HUES64 (cell line): ENCODE measurements at regions not wholly inside any gene's neighbourhood (a gene's known extent, or its start where the extent isn't known, plus 50 kb on each side); places are given as distances from the start of the nearest gene placed in this dataset.

Experiments
- H3K27ac ChIP-seq: 2 replicates; pipeline ENCODE4 v1.7.0; 2013; ENCODE audit warnings: low read depth, low read length, inconsistent platforms
- H3K27me3 ChIP-seq: 2 replicates; pipeline ENCODE4 v1.6.1; 2013; ENCODE audit warnings: mild to moderate bottlenecking, low read length; ENCODE audit not compliant: insufficient read depth
- H3K36me3 ChIP-seq: 2 replicates; pipeline ENCODE4 v1.6.1; 2013; ENCODE audit warnings: mild to moderate bottlenecking, low read length; ENCODE audit not compliant: insufficient read depth
- H3K4me1 ChIP-seq: 2 replicates; pipeline ENCODE4 v1.6.1; 2013; ENCODE audit warnings: mild to moderate bottlenecking, low read length, moderate library complexity; ENCODE audit not compliant: insufficient read depth
- H3K4me3 ChIP-seq: 2 replicates; pipeline ENCODE4 v1.5.1; 2013; ENCODE audit warnings: mild to moderate bottlenecking, low read length, moderate library complexity
- H3K9ac ChIP-seq: 2 replicates; pipeline ENCODE4 v1.6.1; 2013; ENCODE audit warnings: mild to moderate bottlenecking, low read depth, low read length
- H3K9me3 ChIP-seq: 2 replicates; pipeline ENCODE4 v1.6.1; 2013; ENCODE audit warnings: low read depth, low read length; ENCODE audit not compliant: insufficient read depth
- WGBS: fragments of 150-250, 120-280 bp; methylation state at CpG from one replicate; pipeline ENCODE4 v1.1.7; 2013; ENCODE audit warnings: missing lambda C conversion rate; 5-methylcytosine and 5-hydroxymethylcytosine counted together

DNA sequence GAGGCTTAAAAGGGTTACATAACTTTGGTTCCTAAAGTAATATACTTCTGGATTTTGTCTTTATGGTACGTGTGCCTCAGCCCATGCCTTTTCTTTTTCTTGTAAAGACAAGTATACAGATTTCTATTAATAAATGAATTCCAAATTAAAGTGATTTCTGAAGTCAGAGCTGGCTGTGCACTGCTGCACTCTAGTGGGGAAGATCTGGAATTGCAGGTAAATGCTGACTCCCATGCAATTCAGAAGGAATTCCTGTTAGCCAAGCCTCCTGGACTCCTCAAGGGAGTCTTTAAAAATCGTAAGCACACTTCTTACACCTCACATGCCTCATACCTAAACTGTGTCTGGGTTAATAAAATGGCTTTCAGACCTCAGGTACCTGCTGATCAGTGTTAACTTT lies 118.4 kb upstream of the SLC7A1 start:
- H3K36me3 ChIP-seq = no peaks in the 10 kb centered on the region
- WGBS = 47% methylated on average over 1 of the region's 2 CpGs
- peaks cover 7% of the 10 kb centered on the region; the same call in 1 of the 2 replicates for H3K4me1 ChIP-seq
- H3K27me3 ChIP-seq = no peaks in the 10 kb centered on the region
- no peak overlapping the region for H3K4me3 ChIP-seq
- H3K9me3 ChIP-seq = peaks cover 5% of the 10 kb centered on the region; the same call in 1 of the 2 replicates
- H3K27ac ChIP-seq = no peak overlapping the region
- H3K9ac ChIP-seq = no peak overlapping the region

DNA sequence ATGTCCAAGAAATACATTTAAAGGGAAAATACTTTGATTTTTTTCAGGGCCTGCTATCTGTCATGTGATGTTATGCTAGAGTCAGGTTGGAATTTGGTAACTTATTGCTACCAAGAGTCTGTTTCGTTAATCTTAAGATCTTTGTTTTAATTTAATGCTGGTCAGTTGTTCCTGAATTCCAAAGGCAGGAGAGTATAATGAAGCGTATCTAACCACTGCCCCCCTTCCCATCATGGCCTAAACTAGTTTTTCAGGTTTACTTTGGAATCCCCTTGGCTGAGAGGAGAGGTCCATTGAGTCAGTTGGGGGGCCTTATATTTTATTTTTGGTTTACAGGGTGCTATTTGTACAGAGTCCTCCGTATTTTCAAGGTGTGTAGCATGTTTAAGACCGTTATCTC lies 116.3 kb upstream of the SLC7A1 start:
- Histone ChIP-seq H3K4me1 (peaks cover 7% of the 10 kb centered on the region; the same call in 1 of the 2 replicates), H3K36me3 (no peaks in the 10 kb centered on the region), H3K4me3 (no peak overlapping the region), H3K9me3 (peaks cover 5% of the 10 kb centered on the region; the same call in 1 of the 2 replicates), H3K27ac (no peak overlapping the region), H3K27me3 (no peaks in the 10 kb centered on the region), H3K9ac (no peak overlapping the region)
- WGBS = 92% methylated on average over 4 of the region's 4 CpGs

DNA sequence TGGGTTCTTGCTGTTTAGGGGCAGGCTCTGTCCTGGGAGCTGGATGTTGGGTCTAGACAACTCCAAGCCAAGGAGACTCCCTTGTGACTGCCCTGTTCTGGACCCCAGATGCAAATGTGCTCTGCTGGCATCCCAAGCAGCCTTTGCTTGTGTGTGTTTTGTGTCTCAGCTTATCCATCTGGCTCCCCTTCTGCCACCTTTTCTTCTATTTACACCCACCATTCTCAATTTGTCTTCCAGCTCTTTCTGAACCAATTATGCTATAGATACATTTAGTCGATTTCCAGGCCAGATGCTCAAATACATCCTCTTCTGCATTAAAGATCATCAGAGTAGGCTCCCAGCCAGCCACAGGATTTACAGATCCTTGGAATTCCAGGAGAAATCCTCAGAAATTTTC lies 115.0 kb upstream of the SLC7A1 start:
- no peak overlapping the region for H3K4me3 ChIP-seq
- H3K9me3 ChIP-seq = peaks cover 5% of the 10 kb centered on the region; the same call in 1 of the 2 replicates
- no peak overlapping the region for H3K27ac ChIP-seq
- 91% methylated on average over 1 of the region's 1 CpG for WGBS
- no peaks in the 10 kb centered on the region for H3K36me3 ChIP-seq
- H3K27me3 ChIP-seq = no peaks in the 10 kb centered on the region
- H3K4me1 ChIP-seq = peaks cover 7% of the 10 kb centered on the region; the same call in 1 of the 2 replicates
- H3K9ac ChIP-seq = no peak overlapping the region

DNA sequence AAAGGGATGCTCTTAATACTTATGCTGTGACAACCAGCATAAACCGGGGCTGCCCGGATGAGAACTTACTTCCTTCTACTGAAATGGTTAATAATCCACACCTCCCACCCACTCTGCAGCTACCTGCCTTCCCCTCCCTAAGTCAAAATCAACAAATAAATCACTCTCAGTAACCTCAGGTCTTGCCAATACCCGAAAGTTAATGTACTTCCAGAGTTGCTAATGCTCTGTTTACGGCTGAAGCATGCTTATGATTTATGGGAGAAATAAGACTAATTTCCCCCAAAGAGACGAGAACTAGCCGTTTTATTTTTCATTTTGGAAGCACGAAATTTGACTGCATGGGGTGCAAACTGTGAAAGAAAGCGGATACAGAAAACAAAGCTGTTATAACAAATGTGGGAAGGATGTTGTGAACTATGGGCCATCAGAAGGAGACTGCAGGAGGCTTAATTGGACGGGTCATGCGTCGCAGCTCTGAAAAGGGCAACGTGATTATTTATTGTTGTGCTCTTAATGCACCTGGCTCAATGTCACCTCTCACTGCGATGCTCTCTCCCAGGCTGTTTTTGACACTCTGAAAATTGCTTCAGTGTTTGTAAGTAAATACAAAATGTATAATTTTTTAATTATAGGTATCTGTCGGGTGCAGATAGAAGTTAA lies 114.0 kb upstream of the SLC7A1 start:
- WGBS = 88% methylated on average over 14 of the region's 14 CpGs

DNA sequence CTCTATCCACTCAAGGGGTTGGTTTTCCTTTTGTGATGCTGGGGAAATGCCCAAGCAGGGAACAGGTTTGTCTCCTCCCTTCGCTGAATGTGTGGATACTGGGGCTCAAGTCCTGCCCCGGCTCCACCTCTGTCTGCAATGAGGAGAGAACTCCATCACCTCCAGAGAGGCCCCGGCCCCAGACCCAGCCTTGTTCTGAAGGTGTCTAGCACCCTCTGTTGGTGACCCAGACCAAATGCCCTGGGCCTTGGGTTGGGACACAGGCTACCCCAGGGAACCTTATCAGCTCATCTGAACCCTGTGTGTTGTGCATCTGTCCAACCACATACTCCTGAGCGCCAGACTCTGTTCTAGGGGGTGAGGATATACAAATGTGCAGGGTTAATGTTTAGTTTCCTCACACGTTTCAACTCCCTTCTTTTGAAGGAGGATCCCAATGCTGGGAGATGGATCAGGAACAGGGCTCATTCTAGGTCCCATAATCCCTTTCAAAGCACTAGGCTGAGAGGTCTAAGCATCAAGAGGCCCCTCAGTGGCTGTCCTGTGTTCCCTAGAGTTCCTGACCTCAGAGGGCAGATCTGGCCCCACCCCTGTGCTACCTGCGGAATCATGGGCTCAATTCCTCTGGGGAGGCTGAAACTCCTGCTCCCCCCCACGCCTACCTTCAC lies 112.5 kb upstream of the SLC7A1 start:
- no peaks in the 10 kb centered on the region for H3K9me3 ChIP-seq
- no peaks in the 10 kb centered on the region for H3K27me3 ChIP-seq
- H3K4me1 ChIP-seq = peaks cover 7% of the 10 kb centered on the region; the same call in 1 of the 2 replicates
- 58% methylated on average over 7 of the region's 7 CpGs for WGBS
- H3K4me3 ChIP-seq = no peak overlapping the region
- no peaks in the 10 kb centered on the region for H3K36me3 ChIP-seq
- no peak overlapping the region for H3K27ac ChIP-seq
- H3K9ac ChIP-seq = no peak overlapping the region

More for the DNA sequence above, 114.0 kb upstream of the SLC7A1 start:
- Histone ChIP-seq H3K9me3 (peaks cover 5% of the 10 kb centered on the region; the same call in 1 of the 2 replicates), H3K4me3 (no peak overlapping the region), H3K9ac (no peak overlapping the region), H3K4me1 (peaks cover 7% of the 10 kb centered on the region; the same call in 1 of the 2 replicates), H3K36me3 (no peaks in the 10 kb centered on the region), H3K27ac (no peak overlapping the region), H3K27me3 (no peaks in the 10 kb centered on the region)

DNA sequence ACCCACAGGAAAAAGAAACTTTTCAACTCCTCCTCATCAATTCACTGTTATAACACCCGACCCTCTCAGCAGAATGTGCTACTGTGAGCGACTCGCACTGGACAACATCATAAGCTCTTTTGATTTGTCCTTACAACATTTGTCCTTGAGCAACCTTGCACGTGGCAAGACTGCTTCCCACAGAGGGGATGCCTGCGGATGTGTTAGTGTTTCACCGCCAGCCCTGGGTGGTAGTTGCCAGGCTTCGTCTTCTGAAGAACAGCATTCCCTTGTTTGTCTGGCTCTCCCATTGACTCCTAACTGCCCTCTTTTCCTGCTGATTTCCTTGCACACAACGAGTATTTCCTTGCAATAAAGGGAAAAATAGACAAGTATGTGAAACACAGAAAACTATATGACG lies 111.4 kb upstream of the SLC7A1 start:
- H3K27ac ChIP-seq = no peak overlapping the region
- H3K4me3 ChIP-seq = no peak overlapping the region
- no peak overlapping the region for H3K9ac ChIP-seq
- no peaks in the 10 kb centered on the region for H3K9me3 ChIP-seq
- WGBS = 86% methylated on average over 9 of the region's 9 CpGs
- no peaks in the 10 kb centered on the region for H3K27me3 ChIP-seq
- no peaks in the 10 kb centered on the region for H3K36me3 ChIP-seq
- peaks cover 10% of the 10 kb centered on the region; the same call in 1 of the 2 replicates for H3K4me1 ChIP-seq

DNA sequence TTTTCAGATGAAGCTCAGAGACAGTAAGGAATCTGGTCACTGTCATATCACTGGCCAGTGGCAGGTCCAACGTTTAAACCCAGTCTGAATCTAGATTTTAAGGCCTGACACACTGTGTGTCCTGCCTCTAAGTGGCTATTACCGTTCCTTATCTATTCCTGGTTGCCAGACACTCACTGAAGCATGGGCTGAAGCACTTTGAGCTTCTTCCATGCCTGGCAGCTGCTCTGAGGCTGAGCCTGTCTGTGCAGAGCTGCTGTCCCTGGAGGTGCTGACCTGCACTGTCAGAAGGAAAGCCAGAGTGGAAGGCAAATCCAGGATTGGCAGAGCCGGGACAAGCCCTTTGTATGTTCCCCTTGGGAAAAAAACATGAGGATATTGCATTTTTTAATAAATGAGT lies 109.2 kb upstream of the SLC7A1 start:
- Histone ChIP-seq H3K4me1 (peaks cover 6% of the 10 kb centered on the region; the same call in 1 of the 2 replicates), H3K27me3 (no peaks in the 10 kb centered on the region), H3K36me3 (no peaks in the 10 kb centered on the region), H3K9ac (no peak overlapping the region), H3K4me3 (no peak overlapping the region), H3K9me3 (no peaks in the 10 kb centered on the region), H3K27ac (no peak overlapping the region)
- 89% methylated on average over 3 of the region's 3 CpGs for WGBS

DNA sequence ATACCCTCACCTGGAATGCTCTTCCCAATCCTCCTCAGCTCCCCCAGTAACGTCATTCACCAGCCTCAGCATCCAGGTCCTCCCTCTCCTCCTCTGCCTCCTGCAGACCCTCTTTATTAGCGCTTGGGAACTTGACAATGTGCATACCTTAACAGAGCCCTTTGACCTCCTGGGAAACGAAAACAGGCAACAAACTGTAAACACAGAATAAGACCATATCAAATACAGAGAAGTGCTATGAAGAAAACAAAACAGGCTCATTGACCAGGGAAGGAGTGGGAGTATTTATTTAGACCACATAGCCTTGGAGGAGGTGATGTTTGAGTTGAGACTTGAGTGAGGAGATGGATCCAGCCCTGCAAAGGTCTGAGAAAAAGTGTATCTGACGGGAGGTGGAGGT lies 107.9 kb upstream of the SLC7A1 start:
- WGBS = 57% methylated on average over 4 of the region's 4 CpGs
- Histone ChIP-seq H3K36me3 (no peaks in the 10 kb centered on the region), H3K27me3 (no peaks in the 10 kb centered on the region), H3K4me1 (peaks cover 6% of the 10 kb centered on the region; the same call in 1 of the 2 replicates), H3K27ac (no peak overlapping the region), H3K9me3 (no peaks in the 10 kb centered on the region), H3K4me3 (no peak overlapping the region), H3K9ac (no peak overlapping the region)

DNA sequence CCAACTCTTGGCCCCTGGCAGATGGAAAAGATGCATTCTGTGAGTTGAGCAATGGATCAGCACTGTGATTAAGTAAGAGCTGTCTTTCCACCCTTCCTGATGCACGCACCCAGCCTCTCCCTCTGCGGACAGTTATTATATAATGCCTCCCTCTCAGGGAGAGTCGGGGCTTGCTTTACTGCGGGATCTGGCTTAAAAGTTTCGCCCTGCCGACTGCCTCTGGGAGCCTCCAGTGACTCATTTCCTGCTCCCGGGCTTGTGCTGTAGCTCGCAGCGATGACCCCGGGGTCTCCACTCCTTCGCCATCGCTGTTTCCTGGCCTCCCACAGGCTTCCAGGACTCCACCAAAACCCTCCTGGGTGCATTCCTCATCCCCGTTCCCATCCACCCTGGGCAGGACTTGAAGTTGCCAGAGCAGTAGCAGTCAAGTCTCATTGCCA lies 107.4 kb upstream of the SLC7A1 start:
- WGBS = 22% methylated on average over 13 of the region's 13 CpGs
- Histone ChIP-seq H3K27me3 (no peaks in the 10 kb centered on the region), H3K4me3 (peak overlapping the region; percentile 14; the same call in 1 of the 2 replicates), H3K4me1 (peaks cover 6% of the 10 kb centered on the region; the same call in 1 of the 2 replicates), H3K9ac (no peak overlapping the region), H3K9me3 (no peaks in the 10 kb centered on the region), H3K27ac (no peak overlapping the region), H3K36me3 (no peaks in the 10 kb centered on the region)

DNA sequence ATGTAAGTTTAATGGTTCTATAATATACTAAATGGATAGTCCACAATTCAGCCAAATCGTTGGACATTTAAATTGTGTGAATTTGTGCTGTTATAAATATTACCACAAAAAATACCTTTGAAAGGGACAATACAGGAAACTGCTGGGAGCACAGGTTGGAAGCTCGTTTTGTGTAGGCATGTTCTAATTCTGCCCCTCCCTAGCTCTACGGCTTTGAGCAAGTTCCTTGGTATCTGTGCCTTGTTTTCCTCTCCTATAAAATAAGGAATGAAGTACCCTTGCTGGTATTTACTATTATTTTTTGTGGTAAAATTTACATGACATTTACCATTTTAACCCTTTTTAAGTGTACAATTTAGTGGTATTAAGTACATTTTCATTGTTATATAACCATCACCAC lies 102.6 kb upstream of the SLC7A1 start:
- peaks cover 6% of the 10 kb centered on the region; the same call in 1 of the 2 replicates for H3K4me1 ChIP-seq
- WGBS = 95% methylated on average over 2 of the region's 3 CpGs

DNA sequence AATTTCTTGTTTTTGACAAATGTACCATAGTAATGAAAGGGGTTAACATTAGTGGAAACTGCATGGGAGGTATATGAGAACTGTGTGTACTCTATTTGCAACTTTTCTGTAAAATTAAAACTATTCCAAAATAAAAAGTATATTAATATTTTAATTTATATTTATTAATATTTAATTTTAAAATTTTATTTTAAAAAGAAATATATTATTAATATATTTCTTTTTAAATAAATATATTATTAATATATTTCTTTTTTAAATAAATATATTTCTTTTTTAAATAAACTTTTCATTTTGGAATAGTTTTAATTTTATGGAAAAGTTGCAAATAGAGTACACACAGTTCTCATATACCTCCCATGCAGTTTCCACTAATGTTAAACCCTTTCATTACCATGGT lies 101.1 kb upstream of the SLC7A1 start:
- no peak overlapping the region for H3K4me3 ChIP-seq

More for the DNA sequence above, 102.6 kb upstream of the SLC7A1 start:
- H3K9ac ChIP-seq = no peak overlapping the region
- H3K27ac ChIP-seq = no peak overlapping the region
- H3K27me3 ChIP-seq = no peaks in the 10 kb centered on the region
- H3K9me3 ChIP-seq = no peaks in the 10 kb centered on the region
- no peak overlapping the region for H3K4me3 ChIP-seq
- no peaks in the 10 kb centered on the region for H3K36me3 ChIP-seq

More for the DNA sequence above, 101.1 kb upstream of the SLC7A1 start:
- Histone ChIP-seq H3K36me3 (no peaks in the 10 kb centered on the region), H3K27me3 (no peaks in the 10 kb centered on the region), H3K9ac (no peak overlapping the region), H3K27ac (no peak overlapping the region), H3K9me3 (no peaks in the 10 kb centered on the region), H3K4me1 (no peaks in the 10 kb centered on the region)
